HEK293 (cell line): ENCODE measurements at regions not wholly inside any gene's neighbourhood (a gene's known extent, or its start where the extent isn't known, plus 50 kb on each side); places are given as distances from the start of the nearest gene placed in this dataset.

Experiments used
- CTCF ChIA-PET: fragments of 350-600 bp; formaldehyde crosslinking; extraction: SDS; loops from one replicate; lab custom pipeline; 2021; ENCODE audit warnings: antibody characterized with exemption; lab: Yijun Ruan, JAX
- POLR2A ChIA-PET: fragments of 300-600 bp; formaldehyde crosslinking; extraction: SDS; loops from one replicate; lab custom pipeline; 2020; ENCODE audit warnings: antibody characterized with exemption, inconsistent platforms; lab: Yijun Ruan, JAX
- H3K27ac ChIP-seq: fragments of 200-500 bp; sonication (Bioruptor generic); 2 replicates; pipeline ENCODE4 v1.5.1; 2014; ENCODE audit warnings: low read depth, low read length, control low read depth, inconsistent platforms; ENCODE audit errors: extremely low read depth
- H3K36me3 ChIP-seq, 2 experiments: fragments of 200-500 bp in 1 of 2; sonication (Bioruptor generic) in 1 of 2; 1 replicate in 1 of 2; 2 replicates in 1 of 2; pipeline ENCODE4 v1.5.1; 2014 to 2017; ENCODE audit warnings: inconsistent platforms in 2 of 2, low read length in 2 of 2; ENCODE audit not compliant: control insufficient read depth in 2 of 2, insufficient read depth in 1 of 2
- H3K4me1 ChIP-seq: fragments of 200-500 bp; sonication (Bioruptor generic); 2 replicates; pipeline ENCODE4 v1.5.1; 2014; ENCODE audit warnings: mild to moderate bottlenecking, low read length, inconsistent platforms; ENCODE audit not compliant: control insufficient read depth, insufficient read depth
- H3K4me3 ChIP-seq: 2 replicates; pipeline ENCODE4 v1.5.1; 2011; ENCODE audit warnings: low read depth, mild to moderate bottlenecking, control low read depth, low read length, moderate library complexity
- H3K9me3 ChIP-seq: fragments of 200-500 bp; sonication (Bioruptor generic); 2 replicates; pipeline ENCODE4 v1.5.1; 2014; ENCODE audit warnings: low read depth, low read length, inconsistent platforms; ENCODE audit not compliant: control insufficient read depth, insufficient read depth
- SP7 ChIP-seq: fragments of 450-650 bp; formaldehyde crosslinking; IDR thresholded peaks from 2 replicates; pipeline ENCODE4 v1.5.1; 2016; ENCODE audit warnings: missing biosample characterization, missing genetic modification characterization
- TRIM28 ChIP-seq: IDR thresholded peaks from 2 replicates; pipeline ENCODE4 v1.6.1; 2011; ENCODE audit warnings: low read length, control low read depth, borderline replicate concordance
- YY2 ChIP-seq: fragments of 450-650 bp; formaldehyde crosslinking; IDR thresholded peaks from 2 replicates; pipeline ENCODE4 v1.5.1; 2016; ENCODE audit warnings: missing biosample characterization, missing genetic modification characterization
- ZFP69B ChIP-seq: fragments of 450-650 bp; formaldehyde crosslinking; IDR thresholded peaks from 2 replicates; pipeline ENCODE4 v1.5.1; 2016; ENCODE audit warnings: missing biosample characterization, missing genetic modification characterization
- ZNF114 ChIP-seq: fragments of 450-650 bp; formaldehyde crosslinking; IDR thresholded peaks from 2 replicates; pipeline ENCODE4 v1.5.0; 2017; ENCODE audit warnings: missing biosample characterization, missing genetic modification characterization
- ZNF148 ChIP-seq: fragments of 450-650 bp; formaldehyde crosslinking; IDR thresholded peaks from 2 replicates; pipeline ENCODE4 v1.5.0; 2017; ENCODE audit warnings: missing biosample characterization, missing genetic modification characterization, borderline replicate concordance
- ZNF26 ChIP-seq: fragments of 450-650 bp; formaldehyde crosslinking; IDR thresholded peaks from 2 replicates; pipeline ENCODE4 v1.5.1; 2016; ENCODE audit warnings: missing biosample characterization, missing genetic modification characterization
- ZNF274 ChIP-seq, 2 experiments: fragments of 200-500 bp in 1 of 2; fragments of 450-650 bp in 1 of 2; sonication (Bioruptor generic) in 1 of 2; formaldehyde crosslinking in 1 of 2; IDR thresholded peaks; 2 replicates each; pipeline versions ENCODE4 v1.5.1 to v1.6.1; 2014 to 2016; ENCODE audit warnings: borderline replicate concordance in 1 of 2, inconsistent platforms in 1 of 2, low read length in 1 of 2, missing biosample characterization in 1 of 2, missing genetic modification characterization in 1 of 2
- ZNF335 ChIP-seq: fragments of 450-650 bp; formaldehyde crosslinking; conservative IDR thresholded peaks from 2 replicates; pipeline ENCODE4 v1.5.1; 2016; ENCODE audit warnings: missing biosample characterization, missing genetic modification characterization
- ZNF362 ChIP-seq: fragments of 450-650 bp; formaldehyde crosslinking; IDR thresholded peaks from 2 replicates; pipeline ENCODE4 v1.5.1; 2016; ENCODE audit warnings: missing biosample characterization, missing genetic modification characterization
- ZNF560 ChIP-seq: fragments of 450-650 bp; formaldehyde crosslinking; IDR thresholded peaks from 2 replicates; pipeline ENCODE4 v1.5.1; 2017; ENCODE audit warnings: missing biosample characterization, missing genetic modification characterization, borderline replicate concordance
- ZNF626 ChIP-seq: fragments of 450-650 bp; sonication (Bioruptor Pico); formaldehyde crosslinking; IDR thresholded peaks from 2 replicates; pipeline ENCODE4 v1.5.1; 2018; ENCODE audit warnings: missing biosample characterization, missing genetic modification characterization, inconsistent platforms
- ZNF660 ChIP-seq: fragments of 450-650 bp; IDR thresholded peaks from 2 replicates; pipeline ENCODE4 v1.5.1; 2018; ENCODE audit warnings: missing biosample characterization, mild to moderate bottlenecking, missing genetic modification characterization
- ZNF677 ChIP-seq: fragments of 450-650 bp; IDR thresholded peaks from 2 replicates; pipeline ENCODE4 v1.5.0; 2018; ENCODE audit warnings: missing biosample characterization, mild to moderate bottlenecking, missing genetic modification characterization, moderate library complexity
- ZSCAN16 ChIP-seq: fragments of 450-650 bp; formaldehyde crosslinking; IDR thresholded peaks from 2 replicates; pipeline ENCODE4 v1.5.1; 2016; ENCODE audit warnings: missing biosample characterization, missing genetic modification characterization
- ZSCAN23 ChIP-seq: fragments of 450-650 bp; formaldehyde crosslinking; IDR thresholded peaks from 2 replicates; pipeline ENCODE4 v1.5.1; 2016; ENCODE audit warnings: missing biosample characterization, missing genetic modification characterization
- ZSCAN4 ChIP-seq: fragments of 450-650 bp; formaldehyde crosslinking; IDR thresholded peaks from 2 replicates; pipeline ENCODE4 v1.5.1; 2017; ENCODE audit warnings: missing biosample characterization, missing genetic modification characterization
- TF ChIP-seq, protein P1 (sequence below): fragments of 450-650 bp; formaldehyde crosslinking; IDR thresholded peaks from 2 replicates; pipeline ENCODE4 v1.5.1; 2016; ENCODE audit warnings: missing biosample characterization, missing genetic modification characterization

- no peak for TF ChIP-seq ZNF626 (tag by site-specific recombination)
- TF ChIP-seq ZSCAN23 (tag by site-specific recombination) = no peak
- ChIA-PET CTCF (interaction anchor here (0.7 kb wide), 1 partner anchor 300 kb away, joined by 3 read pairs; no protein-coding TSS in a partner anchor), POLR2A (no interaction called here)
- Histone ChIP-seq H3K4me3 (no peak overlapping the region), H3K27ac (no peak overlapping the region), H3K36me3 (no peaks in the 10 kb centered on the region), H3K9me3 (no peaks in the 10 kb centered on the region), H3K4me1 (peaks cover 7% of the 10 kb centered on the region; the same call in 1 of the 2 replicates)
These were observed 489.6 kb upstream of the NR2F2 start for GRCh38 chr15:95840855-95841254.

- Histone ChIP-seq H3K36me3 (no peaks in the 10 kb centered on the region), H3K9me3 (no peaks in the 10 kb centered on the region), H3K27ac (no peak overlapping the region)
- CTCF ChIA-PET = no interaction called here
- TF ChIP-seq ZNF274 (IDR thresholded peaks at IDR 0.05; ENCODE audit: low read length) (no peak), ZNF274 (tag by site-specific recombination; IDR thresholded peaks at IDR 0.05; ENCODE audit: borderline replicate concordance) (no peak), SP7 (tag by site-specific recombination) (no peak), ZNF335 (tag by site-specific recombination) (no peak), ZNF677 (tag by site-specific recombination) (no peak), TRIM28 (no peak), ZNF660 (tag by site-specific recombination) (no peak), ZFP69B (tag by site-specific recombination) (no peak), YY2 (tag by site-specific recombination) (no peak), ZSCAN16 (tag by site-specific recombination) (no peak), ZSCAN4 (tag by site-specific recombination) (no peak), ZNF362 (tag by site-specific recombination) (no peak), ZNF26 (tag by site-specific recombination) (no peak), ZNF560 (no peak), ZNF114 (tag by site-specific recombination) (no peak), ZNF148 (tag by site-specific recombination) (no peak)
- TF ChIP-seq, protein P1, sequence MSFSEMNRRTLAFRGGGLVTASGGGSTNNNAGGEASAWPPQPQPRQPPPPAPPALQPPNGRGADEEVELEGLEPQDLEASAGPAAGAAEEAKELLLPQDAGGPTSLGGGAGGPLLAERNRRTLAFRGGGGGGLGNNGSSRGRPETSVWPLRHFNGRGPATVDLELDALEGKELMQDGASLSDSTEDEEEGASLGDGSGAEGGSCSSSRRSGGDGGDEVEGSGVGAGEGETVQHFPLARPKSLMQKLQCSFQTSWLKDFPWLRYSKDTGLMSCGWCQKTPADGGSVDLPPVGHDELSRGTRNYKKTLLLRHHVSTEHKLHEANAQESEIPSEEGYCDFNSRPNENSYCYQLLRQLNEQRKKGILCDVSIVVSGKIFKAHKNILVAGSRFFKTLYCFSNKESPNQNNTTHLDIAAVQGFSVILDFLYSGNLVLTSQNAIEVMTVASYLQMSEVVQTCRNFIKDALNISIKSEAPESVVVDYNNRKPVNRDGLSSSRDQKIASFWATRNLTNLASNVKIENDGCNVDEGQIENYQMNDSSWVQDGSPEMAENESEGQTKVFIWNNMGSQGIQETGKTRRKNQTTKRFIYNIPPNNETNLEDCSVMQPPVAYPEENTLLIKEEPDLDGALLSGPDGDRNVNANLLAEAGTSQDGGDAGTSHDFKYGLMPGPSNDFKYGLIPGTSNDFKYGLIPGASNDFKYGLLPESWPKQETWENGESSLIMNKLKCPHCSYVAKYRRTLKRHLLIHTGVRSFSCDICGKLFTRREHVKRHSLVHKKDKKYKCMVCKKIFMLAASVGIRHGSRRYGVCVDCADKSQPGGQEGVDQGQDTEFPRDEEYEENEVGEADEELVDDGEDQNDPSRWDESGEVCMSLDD = no peak
- TF ChIP-seq, all 188 proteins: peak for 0
- Histone ChIP-seq H3K4me3 (no peak overlapping the region), H3K4me1 (peaks cover 12% of the 10 kb centered on the region)
- POLR2A ChIA-PET = no interaction called here
These were observed 487.9 kb upstream of the NR2F2 start for GRCh38 chr15:95842576-95842975.
